Neural cell (in vitro differentiated cells): ENCODE measurements at regions not wholly inside any gene's neighbourhood (a gene's known extent, or its start where the extent isn't known, plus 50 kb on each side); places are given as distances from the start of the nearest gene placed in this dataset.

Experiments used
- CTCF ChIP-seq: fragments of 450-650 bp; IDR thresholded peaks from 2 replicates; pipeline ENCODE4 v1.5.1; 2014; ENCODE audit warnings: antibody characterized with exemption, mild to moderate bottlenecking, moderate library complexity; ENCODE audit not compliant: poor library complexity, severe bottlenecking
- EP300 ChIP-seq: fragments of 450-650 bp; conservative IDR thresholded peaks from 2 replicates; pipeline ENCODE4 v1.6.1; 2014; ENCODE audit warnings: antibody characterized with exemption, mild to moderate bottlenecking, moderate library complexity; ENCODE audit not compliant: poor library complexity, severe bottlenecking
- POLR2AphosphoS5 ChIP-seq: IDR thresholded peaks from 2 replicates; pipeline ENCODE4 v1.6.1; 2012
- RAD21 ChIP-seq: fragments of 450-650 bp; conservative IDR thresholded peaks from 2 replicates; pipeline ENCODE4 v1.6.1; 2014; ENCODE audit warnings: antibody characterized with exemption, mild to moderate bottlenecking, moderate library complexity
- TAF1 ChIP-seq: IDR thresholded peaks from 2 replicates; pipeline ENCODE4 v1.6.1; 2012; ENCODE audit warnings: low read depth

GRCh38 chr4:116942315-116942714 lies 143.1 kb downstream of the TRAM1L1 start:
- TF ChIP-seq CTCF (no peak), POLR2AphosphoS5 (no peak), RAD21 (no peak), EP300 (no peak), TAF1 (no peak)
